Mucosa of descending colon (tissue), 3 donors: ENCODE measurements at regions not wholly inside any gene's neighbourhood (a gene's known extent, or its start where the extent isn't known, plus 50 kb on each side); places are given as distances from the start of the nearest gene placed in this dataset.

Experiments
- ATAC-seq: fragments of 200-7000 bp; cut with Tn5 transposase; one replicate; pipeline ENCODE4 v1.9.1; 2020; ENCODE audit warnings: mild to moderate bottlenecking, moderate library complexity
- DNase-seq, 3 donors: peaks; one replicate each; pipeline ENCODE4 v3.0.0-alpha.2; 2020
- H3K36me3 ChIP-seq: fragments of 200-600 bp; one replicate; pipeline ENCODE4 v1.8.0; 2021; ENCODE audit warnings: low read depth, mild to moderate bottlenecking
- H3K4me1 ChIP-seq: fragments of 200-600 bp; one replicate; pipeline ENCODE4 v1.8.0; 2021; ENCODE audit warnings: low read depth, mild to moderate bottlenecking
- H3K4me3 ChIP-seq: fragments of 200-600 bp; one replicate; pipeline ENCODE4 v1.8.0; 2021; ENCODE audit warnings: mild to moderate bottlenecking
- H3K9me3 ChIP-seq: fragments of 200-600 bp; one replicate; pipeline ENCODE4 v1.8.0; 2021; ENCODE audit warnings: mild to moderate bottlenecking
- CTCF ChIP-seq: fragments of 200-600 bp; IDR thresholded peaks from one replicate; pipeline ENCODE4 v1.8.0; 2022; ENCODE audit warnings: antibody characterized with exemption, mild to moderate bottlenecking
- intact Hi-C, 2 donors: fragments of 100-400 bp; cut with DNase I in 1 of 2; cut with micrococcal nuclease in 1 of 2; formaldehyde crosslinking; loops; one replicate each; pipeline versions ENCODE4 v1.11.0 to v1.11.1; 2022; cut with DNase I, micrococcal nuclease
- donor health status: DM: no; HTN: no; CAD: no; lungs with moderate emphysema.
- donor health status: DM: no; HTN: no; CAD: no.
- donor health status: DM: no; HTN: yes; CAD: no.

- H3K36me3 ChIP-seq = no peaks in the 10 kb centered on the region
- no peak for ATAC-seq
- no peaks in the 10 kb centered on the region for H3K4me1 ChIP-seq
- no peak for TF ChIP-seq CTCF
- H3K9me3 ChIP-seq = no peaks in the 10 kb centered on the region
- intact Hi-C loops = no loop called here
- H3K4me3 ChIP-seq = no peak overlapping the region
- DNase-seq = no peak
These were observed 151.7 kb upstream of the CEP162 start for GRCh38 chr6:84379142-84379541.

GRCh38 chr6:84372290-84372689 lies 144.8 kb upstream of the CEP162 start:
- DNase-seq = no peak
- Histone ChIP-seq H3K36me3 (no peaks in the 10 kb centered on the region), H3K4me1 (no peaks in the 10 kb centered on the region), H3K9me3 (no peaks in the 10 kb centered on the region), H3K4me3 (no peak overlapping the region)
- intact Hi-C loops = no loop called here
- no peak for ATAC-seq
- TF ChIP-seq CTCF = no peak

GRCh38 chr6:84371681-84372080 lies 144.2 kb upstream of the CEP162 start:
- H3K9me3 ChIP-seq = no peaks in the 10 kb centered on the region
- no peak for TF ChIP-seq CTCF
- ATAC-seq (no peak), DNase-seq (no peak)
- H3K36me3 ChIP-seq = no peaks in the 10 kb centered on the region
- no peaks in the 10 kb centered on the region for H3K4me1 ChIP-seq
- H3K4me3 ChIP-seq = no peak overlapping the region
- intact Hi-C loops = no loop called here

GRCh38 chr6:84362193-84362821 lies 134.9 kb upstream of the CEP162 start:
- DNase-seq (no peak), ATAC-seq (no peak)
- Histone ChIP-seq H3K4me3 (no peak overlapping the region), H3K9me3 (no peaks in the 10 kb centered on the region), H3K36me3 (no peaks in the 10 kb centered on the region), H3K4me1 (no peaks in the 10 kb centered on the region)
- TF ChIP-seq CTCF = no peak
- intact Hi-C loops = no loop called here

GRCh38 chr6:84361372-84362192 lies 134.1 kb upstream of the CEP162 start:
- DNase-seq = no peak
- no peak overlapping the region for H3K4me3 ChIP-seq
- H3K36me3 ChIP-seq = no peaks in the 10 kb centered on the region
- ATAC-seq = no peak
- no peaks in the 10 kb centered on the region for H3K4me1 ChIP-seq
- intact Hi-C loops = no loop called here
- H3K9me3 ChIP-seq = no peaks in the 10 kb centered on the region
- no peak for TF ChIP-seq CTCF
